Colonic mucosa (tissue), 4 donors: ENCODE measurements at regions not wholly inside any gene's neighbourhood (a gene's known extent, or its start where the extent isn't known, plus 50 kb on each side); places are given as distances from the start of the nearest gene placed in this dataset.

ENCODE experiments used
- DNase-seq: peaks from one replicate; pipeline ENCODE4 v3.0.0-alpha.2; 2020
- H3K27ac ChIP-seq: fragments of 200-600 bp; one replicate; pipeline ENCODE4 v1.8.0; 2021
- H3K27me3 ChIP-seq: fragments of 200-600 bp; one replicate; pipeline ENCODE4 v1.8.0; 2021
- H3K36me3 ChIP-seq: fragments of 200-600 bp; one replicate; pipeline ENCODE4 v1.8.0; 2021
- H3K4me1 ChIP-seq: fragments of 200-600 bp; one replicate; pipeline ENCODE4 v1.8.0; 2021; ENCODE audit warnings: mild to moderate bottlenecking
- H3K4me3 ChIP-seq: fragments of 200-600 bp; one replicate; pipeline ENCODE4 v1.8.0; 2021
- H3K9ac ChIP-seq, 2 donors: one replicate each; pipeline ENCODE4 v1.7.0; 2013; ENCODE audit warnings: control low read depth in 2 of 2, low read depth in 2 of 2, low read length in 2 of 2
- H3K9me3 ChIP-seq: fragments of 200-600 bp; one replicate; pipeline ENCODE4 v1.8.0; 2021
- intact Hi-C: fragments of 100-400 bp; cut with DNase I; formaldehyde crosslinking; loops from one replicate; pipeline ENCODE4 v1.14.1; 2022
- TF ChIP-seq, protein P1 (sequence below): fragments of 200-600 bp; IDR thresholded peaks from one replicate; pipeline ENCODE4 v1.8.0; 2022; ENCODE audit warnings: antibody characterized with exemption, mild to moderate bottlenecking
- donor health status: healthy.
- donor health status: DM: no; HTN: no; CAD: no.
- donor health status: DM: no; HTN: no; CAD: no.

DNA sequence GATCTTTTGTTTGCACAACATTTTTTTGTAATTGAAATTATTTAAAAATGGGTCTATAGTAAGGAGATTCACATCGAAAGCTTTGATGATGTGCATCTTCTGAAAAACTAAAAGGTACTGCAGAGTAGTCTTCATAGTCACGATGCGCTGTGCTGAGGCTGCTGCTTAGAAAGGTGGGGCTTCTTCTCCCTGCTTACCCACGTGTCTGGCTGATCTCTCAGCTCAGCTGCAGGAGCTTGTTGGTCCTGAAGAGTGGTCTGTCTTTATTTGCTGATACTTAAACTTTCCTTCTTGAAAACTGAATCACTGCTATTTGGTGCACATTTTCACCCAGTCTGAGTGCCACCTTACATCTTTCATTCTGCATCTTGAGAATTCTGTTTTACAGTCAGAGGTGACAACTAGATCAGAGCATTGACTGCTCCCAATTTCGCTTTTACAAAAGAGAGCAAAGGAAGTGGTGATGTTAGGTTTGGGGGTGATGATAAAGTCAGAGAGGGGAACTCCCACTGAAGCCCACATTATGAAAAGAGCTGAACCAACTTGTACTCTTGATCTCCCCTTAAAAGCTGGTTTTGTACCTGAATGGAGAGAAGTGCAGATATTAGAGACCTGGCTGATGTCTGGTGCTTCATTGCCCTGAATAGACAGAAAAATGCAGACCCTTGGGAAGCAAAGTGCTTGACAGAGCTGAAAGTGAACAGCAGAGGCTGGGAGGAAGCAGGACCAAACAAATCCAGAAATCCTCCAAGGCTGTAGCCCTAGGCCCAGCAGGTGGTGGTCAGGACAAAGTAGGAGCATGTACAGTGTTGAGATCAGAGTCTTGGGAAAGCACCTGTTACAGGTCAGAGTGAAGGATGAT, 984.5 kb downstream of the TSN start:
- Histone ChIP-seq H3K27me3 (no peaks in the 10 kb centered on the region), H3K4me1 (no peaks in the 10 kb centered on the region), H3K4me3 (no peak overlapping the region), H3K9ac (no peak overlapping the region), H3K36me3 (no peaks in the 10 kb centered on the region), H3K27ac (no peak overlapping the region), H3K9me3 (no peaks in the 10 kb centered on the region)
- TF ChIP-seq, protein P1, sequence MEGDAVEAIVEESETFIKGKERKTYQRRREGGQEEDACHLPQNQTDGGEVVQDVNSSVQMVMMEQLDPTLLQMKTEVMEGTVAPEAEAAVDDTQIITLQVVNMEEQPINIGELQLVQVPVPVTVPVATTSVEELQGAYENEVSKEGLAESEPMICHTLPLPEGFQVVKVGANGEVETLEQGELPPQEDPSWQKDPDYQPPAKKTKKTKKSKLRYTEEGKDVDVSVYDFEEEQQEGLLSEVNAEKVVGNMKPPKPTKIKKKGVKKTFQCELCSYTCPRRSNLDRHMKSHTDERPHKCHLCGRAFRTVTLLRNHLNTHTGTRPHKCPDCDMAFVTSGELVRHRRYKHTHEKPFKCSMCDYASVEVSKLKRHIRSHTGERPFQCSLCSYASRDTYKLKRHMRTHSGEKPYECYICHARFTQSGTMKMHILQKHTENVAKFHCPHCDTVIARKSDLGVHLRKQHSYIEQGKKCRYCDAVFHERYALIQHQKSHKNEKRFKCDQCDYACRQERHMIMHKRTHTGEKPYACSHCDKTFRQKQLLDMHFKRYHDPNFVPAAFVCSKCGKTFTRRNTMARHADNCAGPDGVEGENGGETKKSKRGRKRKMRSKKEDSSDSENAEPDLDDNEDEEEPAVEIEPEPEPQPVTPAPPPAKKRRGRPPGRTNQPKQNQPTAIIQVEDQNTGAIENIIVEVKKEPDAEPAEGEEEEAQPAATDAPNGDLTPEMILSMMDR = no peak
- intact Hi-C loops = no loop called here
- no peak for DNase-seq

DNA sequence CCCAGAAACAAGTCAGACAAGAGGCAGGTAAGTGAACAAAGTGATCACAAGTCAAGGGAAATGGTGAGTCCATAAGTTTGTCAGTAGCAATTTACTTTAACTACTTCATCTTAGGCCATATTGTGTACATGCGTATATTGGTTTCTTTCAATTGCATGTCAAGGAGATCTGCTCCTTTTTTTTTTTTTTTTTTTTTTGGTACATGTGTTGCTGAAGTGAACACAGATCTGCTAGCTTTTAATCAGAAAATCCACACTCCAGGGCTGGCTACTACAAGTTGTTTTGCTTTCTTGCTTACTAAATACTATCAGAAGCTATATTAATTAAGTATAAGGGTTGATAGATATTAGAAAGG, 985.1 kb downstream of the TSN start:
- no peak overlapping the region for H3K4me3 ChIP-seq
- H3K27me3 ChIP-seq = no peaks in the 10 kb centered on the region
- no peaks in the 10 kb centered on the region for H3K36me3 ChIP-seq
- no peak overlapping the region for H3K9ac ChIP-seq
- DNase-seq = no peak
- intact Hi-C loops = no loop called here
- TF ChIP-seq, protein P1 = no peak
- no peaks in the 10 kb centered on the region for H3K9me3 ChIP-seq
- H3K4me1 ChIP-seq = no peaks in the 10 kb centered on the region
- H3K27ac ChIP-seq = no peak overlapping the region

DNA sequence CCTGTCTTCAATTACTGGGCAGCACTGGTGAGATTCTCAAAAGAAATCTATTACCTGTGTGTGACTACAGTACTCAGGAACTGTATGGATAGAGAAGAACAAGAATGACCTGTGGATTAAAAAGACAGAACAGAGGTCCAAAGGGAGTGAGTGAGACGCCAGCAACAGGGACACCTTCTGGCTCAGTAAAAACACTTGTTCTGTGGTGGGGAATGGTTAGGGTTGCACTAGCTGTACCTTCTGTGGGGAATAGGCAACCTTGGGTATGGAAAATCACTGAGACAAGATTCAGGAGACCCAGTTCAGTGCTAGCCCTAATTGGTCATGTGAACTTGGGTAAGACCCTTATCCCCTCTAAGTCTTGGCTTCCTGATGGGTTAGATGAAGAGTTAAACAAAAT, 986.0 kb downstream of the TSN start:
- Histone ChIP-seq H3K36me3 (no peaks in the 10 kb centered on the region), H3K9me3 (no peaks in the 10 kb centered on the region), H3K4me3 (no peak overlapping the region), H3K27ac (no peak overlapping the region), H3K4me1 (no peaks in the 10 kb centered on the region), H3K9ac (no peak overlapping the region), H3K27me3 (no peaks in the 10 kb centered on the region)
- TF ChIP-seq, protein P1 = no peak
- intact Hi-C loops = no loop called here
- DNase-seq = no peak

DNA sequence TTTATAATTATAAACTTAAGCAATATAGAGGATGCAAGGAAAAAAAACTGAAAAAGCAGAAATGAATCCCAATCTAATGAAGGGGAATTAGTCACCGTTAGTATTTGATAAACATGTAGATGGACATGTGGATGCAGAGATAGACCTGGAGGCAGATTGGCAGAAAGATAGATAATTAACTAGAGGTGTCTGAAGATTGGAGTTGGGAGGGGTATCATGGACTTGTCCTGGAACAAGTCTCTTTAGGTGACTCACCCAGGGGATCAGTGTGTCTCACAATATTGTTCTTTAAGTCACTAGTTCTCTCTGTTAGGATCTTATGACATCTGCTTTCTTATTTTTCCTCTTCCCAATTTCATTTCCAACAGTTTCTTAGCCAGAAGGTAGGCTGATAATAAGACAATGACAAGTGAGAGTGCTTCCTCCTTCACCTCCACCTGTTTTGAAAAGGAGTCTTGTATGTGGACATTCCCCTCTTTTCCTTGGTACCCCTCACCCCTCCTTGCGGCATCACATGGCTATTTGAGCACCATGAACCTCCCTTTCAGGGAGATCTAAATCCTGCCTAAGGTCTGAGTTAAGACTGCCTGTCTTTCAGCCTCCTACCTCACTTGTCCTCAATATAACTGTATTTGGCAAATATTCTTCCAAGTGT, 987.7 kb downstream of the TSN start:
- H3K4me1 ChIP-seq = no peaks in the 10 kb centered on the region
- H3K27ac ChIP-seq = no peak overlapping the region
- intact Hi-C loops = no loop called here
- TF ChIP-seq, protein P1 = no peak
- no peaks in the 10 kb centered on the region for H3K36me3 ChIP-seq
- no peak overlapping the region for H3K9ac ChIP-seq
- H3K27me3 ChIP-seq = no peaks in the 10 kb centered on the region
- H3K4me3 ChIP-seq = no peak overlapping the region
- no peaks in the 10 kb centered on the region for H3K9me3 ChIP-seq
- DNase-seq = no peak

DNA sequence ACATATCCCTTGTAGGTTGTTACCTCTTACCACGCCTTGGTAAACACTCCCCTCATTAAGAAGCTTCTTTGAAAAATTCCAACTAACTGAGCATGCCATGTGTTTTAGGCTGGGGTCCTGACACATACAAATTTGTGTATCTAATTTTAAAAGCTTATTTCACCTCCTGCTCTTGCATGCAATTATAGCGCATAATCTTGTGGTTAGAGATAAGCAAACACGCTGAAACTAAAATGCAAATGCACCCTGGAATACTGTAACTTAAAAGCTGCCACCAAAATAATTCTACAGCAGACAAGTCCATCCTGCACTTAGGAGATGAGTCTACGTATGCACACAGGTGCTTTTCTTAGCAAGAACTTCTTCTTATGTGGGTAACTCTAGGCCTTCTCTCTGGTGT, 990.2 kb downstream of the TSN start:
- Histone ChIP-seq H3K9me3 (no peaks in the 10 kb centered on the region), H3K4me1 (no peaks in the 10 kb centered on the region), H3K4me3 (no peak overlapping the region), H3K9ac (no peak overlapping the region), H3K27me3 (no peaks in the 10 kb centered on the region), H3K36me3 (no peaks in the 10 kb centered on the region), H3K27ac (no peak overlapping the region)
- intact Hi-C loops = no loop called here
- DNase-seq = no peak
- TF ChIP-seq, protein P1 = no peak
